ENCODE measurements at regions not wholly inside any gene's neighbourhood (a gene's known extent, or its start where the extent isn't known, plus 50 kb on each side); places are given as distances from the start of the nearest gene placed in this dataset.

GRCh38 chr13:74205313-74205690 is 71.1 kb upstream of the KLF12 start:
- no peak for TF ChIP-seq POLR2A (IDR thresholded peaks at IDR 0.05)
- no peak for TF ChIP-seq CTCF (IDR thresholded peaks at IDR 0.05 in 8 of 11, conservative IDR thresholded peaks at IDR 0.05 in 3 of 11)
- TF ChIP-seq POLR2AphosphoS5 (IDR thresholded peaks at IDR 0.05), result no peak

Data from spleen (tissue), 7 donors.